HEK293 (cell line): ENCODE measurements at regions not wholly inside any gene's neighbourhood (a gene's known extent, or its start where the extent isn't known, plus 50 kb on each side); places are given as distances from the start of the nearest gene placed in this dataset.

ENCODE experiments used
- KLF1 ChIP-seq: fragments of 450-650 bp; formaldehyde crosslinking; IDR thresholded peaks from 2 replicates; pipeline ENCODE4 v1.5.1; 2016; ENCODE audit warnings: missing biosample characterization, missing genetic modification characterization
- KLF16 ChIP-seq: fragments of 450-650 bp; formaldehyde crosslinking; IDR thresholded peaks from 2 replicates; pipeline ENCODE4 v1.5.1; 2017; ENCODE audit warnings: missing biosample characterization, missing genetic modification characterization
- ZFP3 ChIP-seq: fragments of 450-650 bp; formaldehyde crosslinking; IDR thresholded peaks from 2 replicates; pipeline ENCODE4 v1.5.1; 2016; ENCODE audit warnings: low read depth, missing biosample characterization, missing genetic modification characterization
- ZNF16 ChIP-seq: fragments of 450-650 bp; formaldehyde crosslinking; IDR thresholded peaks from 2 replicates; pipeline ENCODE4 v1.5.1; 2016; ENCODE audit warnings: low read depth, missing biosample characterization, missing genetic modification characterization
- ZNF311 ChIP-seq: fragments of 450-650 bp; formaldehyde crosslinking; IDR thresholded peaks from 2 replicates; pipeline ENCODE4 v1.5.1; 2017; ENCODE audit warnings: missing biosample characterization, missing genetic modification characterization, borderline replicate concordance
- ZNF623 ChIP-seq: fragments of 450-650 bp; formaldehyde crosslinking; IDR thresholded peaks from 2 replicates; pipeline ENCODE4 v1.5.1; 2016; ENCODE audit warnings: missing biosample characterization, missing genetic modification characterization
- ZNF76 ChIP-seq: fragments of 450-650 bp; formaldehyde crosslinking; IDR thresholded peaks from 2 replicates; pipeline ENCODE4; 2016; ENCODE audit warnings: low read depth, missing biosample characterization, missing genetic modification characterization, borderline replicate concordance
- ZNF791 ChIP-seq: fragments of 450-650 bp; formaldehyde crosslinking; IDR thresholded peaks from 2 replicates; pipeline ENCODE4 v1.5.1; 2016; ENCODE audit warnings: missing biosample characterization, missing genetic modification characterization
- TF ChIP-seq, protein P1 (sequence below): fragments of 450-650 bp; formaldehyde crosslinking; IDR thresholded peaks from 2 replicates; pipeline ENCODE4 v1.5.1; 2016; ENCODE audit warnings: missing biosample characterization, missing genetic modification characterization
- TF ChIP-seq, protein P2 (sequence below): fragments of 450-650 bp; formaldehyde crosslinking; IDR thresholded peaks from 2 replicates; pipeline ENCODE4 v1.5.1; 2017; ENCODE audit warnings: missing biosample characterization, missing genetic modification characterization
- TF ChIP-seq, protein P3 (sequence below): fragments of 450-650 bp; formaldehyde crosslinking; IDR thresholded peaks from 2 replicates; pipeline ENCODE4 v1.5.1; 2016; ENCODE audit warnings: missing biosample characterization, missing genetic modification characterization, borderline replicate concordance
- TF ChIP-seq, protein P4 (sequence below): fragments of 450-650 bp; formaldehyde crosslinking; IDR thresholded peaks from 2 replicates; pipeline ENCODE4 v1.5.1; 2017; ENCODE audit warnings: missing biosample characterization, mild to moderate bottlenecking, missing genetic modification characterization, moderate library complexity

DNA sequence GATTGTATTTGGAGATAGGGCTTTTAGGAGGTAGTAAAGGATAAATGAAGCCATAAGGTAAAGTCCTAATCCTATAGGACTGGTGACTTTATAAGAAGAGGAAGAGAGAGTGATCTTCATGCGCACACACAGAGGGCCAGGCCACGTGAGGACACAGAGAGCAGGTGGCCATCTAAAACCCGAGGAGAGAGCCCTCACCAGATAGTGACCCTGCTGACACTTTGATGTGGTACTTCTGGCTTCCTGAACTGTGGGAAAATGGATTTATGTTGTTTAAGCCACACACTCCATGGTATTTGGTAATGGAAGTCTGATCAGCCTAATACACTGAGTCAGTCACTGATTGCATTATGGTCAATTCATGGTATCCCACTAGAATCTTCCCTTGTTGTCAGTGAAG, 164.9 kb upstream of the TAPT1 start:
- TF ChIP-seq ZNF791 (tag by site-specific recombination), result no peak
- TF ChIP-seq, protein P1, sequence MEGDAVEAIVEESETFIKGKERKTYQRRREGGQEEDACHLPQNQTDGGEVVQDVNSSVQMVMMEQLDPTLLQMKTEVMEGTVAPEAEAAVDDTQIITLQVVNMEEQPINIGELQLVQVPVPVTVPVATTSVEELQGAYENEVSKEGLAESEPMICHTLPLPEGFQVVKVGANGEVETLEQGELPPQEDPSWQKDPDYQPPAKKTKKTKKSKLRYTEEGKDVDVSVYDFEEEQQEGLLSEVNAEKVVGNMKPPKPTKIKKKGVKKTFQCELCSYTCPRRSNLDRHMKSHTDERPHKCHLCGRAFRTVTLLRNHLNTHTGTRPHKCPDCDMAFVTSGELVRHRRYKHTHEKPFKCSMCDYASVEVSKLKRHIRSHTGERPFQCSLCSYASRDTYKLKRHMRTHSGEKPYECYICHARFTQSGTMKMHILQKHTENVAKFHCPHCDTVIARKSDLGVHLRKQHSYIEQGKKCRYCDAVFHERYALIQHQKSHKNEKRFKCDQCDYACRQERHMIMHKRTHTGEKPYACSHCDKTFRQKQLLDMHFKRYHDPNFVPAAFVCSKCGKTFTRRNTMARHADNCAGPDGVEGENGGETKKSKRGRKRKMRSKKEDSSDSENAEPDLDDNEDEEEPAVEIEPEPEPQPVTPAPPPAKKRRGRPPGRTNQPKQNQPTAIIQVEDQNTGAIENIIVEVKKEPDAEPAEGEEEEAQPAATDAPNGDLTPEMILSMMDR (tag by site-specific recombination), result no peak
- TF ChIP-seq ZNF16 (tag by site-specific recombination), result no peak
- TF ChIP-seq, protein P2, sequence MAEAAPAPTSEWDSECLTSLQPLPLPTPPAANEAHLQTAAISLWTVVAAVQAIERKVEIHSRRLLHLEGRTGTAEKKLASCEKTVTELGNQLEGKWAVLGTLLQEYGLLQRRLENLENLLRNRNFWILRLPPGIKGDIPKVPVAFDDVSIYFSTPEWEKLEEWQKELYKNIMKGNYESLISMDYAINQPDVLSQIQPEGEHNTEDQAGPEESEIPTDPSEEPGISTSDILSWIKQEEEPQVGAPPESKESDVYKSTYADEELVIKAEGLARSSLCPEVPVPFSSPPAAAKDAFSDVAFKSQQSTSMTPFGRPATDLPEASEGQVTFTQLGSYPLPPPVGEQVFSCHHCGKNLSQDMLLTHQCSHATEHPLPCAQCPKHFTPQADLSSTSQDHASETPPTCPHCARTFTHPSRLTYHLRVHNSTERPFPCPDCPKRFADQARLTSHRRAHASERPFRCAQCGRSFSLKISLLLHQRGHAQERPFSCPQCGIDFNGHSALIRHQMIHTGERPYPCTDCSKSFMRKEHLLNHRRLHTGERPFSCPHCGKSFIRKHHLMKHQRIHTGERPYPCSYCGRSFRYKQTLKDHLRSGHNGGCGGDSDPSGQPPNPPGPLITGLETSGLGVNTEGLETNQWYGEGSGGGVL (tag by site-specific recombination), result no peak
- TF ChIP-seq ZNF623 (tag by site-specific recombination), result no peak
- no peak for TF ChIP-seq ZNF76 (tag by site-specific recombination)
- no peak for TF ChIP-seq KLF16 (tag by site-specific recombination)
- TF ChIP-seq KLF1 (tag by site-specific recombination), result no peak
- TF ChIP-seq, protein P3, sequence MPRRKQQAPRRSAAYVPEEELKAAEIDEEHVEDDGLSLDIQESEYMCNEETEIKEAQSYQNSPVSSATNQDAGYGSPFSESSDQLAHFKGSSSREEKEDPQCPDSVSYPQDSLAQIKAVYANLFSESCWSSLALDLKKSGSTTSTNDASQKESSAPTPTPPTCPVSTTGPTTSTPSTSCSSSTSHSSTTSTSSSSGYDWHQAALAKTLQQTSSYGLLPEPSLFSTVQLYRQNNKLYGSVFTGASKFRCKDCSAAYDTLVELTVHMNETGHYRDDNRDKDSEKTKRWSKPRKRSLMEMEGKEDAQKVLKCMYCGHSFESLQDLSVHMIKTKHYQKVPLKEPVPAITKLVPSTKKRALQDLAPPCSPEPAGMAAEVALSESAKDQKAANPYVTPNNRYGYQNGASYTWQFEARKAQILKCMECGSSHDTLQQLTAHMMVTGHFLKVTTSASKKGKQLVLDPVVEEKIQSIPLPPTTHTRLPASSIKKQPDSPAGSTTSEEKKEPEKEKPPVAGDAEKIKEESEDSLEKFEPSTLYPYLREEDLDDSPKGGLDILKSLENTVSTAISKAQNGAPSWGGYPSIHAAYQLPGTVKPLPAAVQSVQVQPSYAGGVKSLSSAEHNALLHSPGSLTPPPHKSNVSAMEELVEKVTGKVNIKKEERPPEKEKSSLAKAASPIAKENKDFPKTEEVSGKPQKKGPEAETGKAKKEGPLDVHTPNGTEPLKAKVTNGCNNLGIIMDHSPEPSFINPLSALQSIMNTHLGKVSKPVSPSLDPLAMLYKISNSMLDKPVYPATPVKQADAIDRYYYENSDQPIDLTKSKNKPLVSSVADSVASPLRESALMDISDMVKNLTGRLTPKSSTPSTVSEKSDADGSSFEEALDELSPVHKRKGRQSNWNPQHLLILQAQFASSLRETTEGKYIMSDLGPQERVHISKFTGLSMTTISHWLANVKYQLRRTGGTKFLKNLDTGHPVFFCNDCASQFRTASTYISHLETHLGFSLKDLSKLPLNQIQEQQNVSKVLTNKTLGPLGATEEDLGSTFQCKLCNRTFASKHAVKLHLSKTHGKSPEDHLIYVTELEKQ, result no peak
- TF ChIP-seq, protein P4, sequence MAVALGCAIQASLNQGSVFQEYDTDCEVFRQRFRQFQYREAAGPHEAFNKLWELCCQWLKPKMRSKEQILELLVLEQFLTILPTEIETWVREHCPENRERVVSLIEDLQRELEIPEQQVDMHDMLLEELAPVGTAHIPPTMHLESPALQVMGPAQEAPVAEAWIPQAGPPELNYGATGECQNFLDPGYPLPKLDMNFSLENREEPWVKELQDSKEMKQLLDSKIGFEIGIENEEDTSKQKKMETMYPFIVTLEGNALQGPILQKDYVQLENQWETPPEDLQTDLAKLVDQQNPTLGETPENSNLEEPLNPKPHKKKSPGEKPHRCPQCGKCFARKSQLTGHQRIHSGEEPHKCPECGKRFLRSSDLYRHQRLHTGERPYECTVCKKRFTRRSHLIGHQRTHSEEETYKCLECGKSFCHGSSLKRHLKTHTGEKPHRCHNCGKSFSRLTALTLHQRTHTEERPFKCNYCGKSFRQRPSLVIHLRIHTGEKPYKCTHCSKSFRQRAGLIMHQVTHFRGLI (tag by site-specific recombination), result no peak
- TF ChIP-seq ZNF311 (tag by site-specific recombination), result no peak
- TF ChIP-seq ZFP3 (tag by site-specific recombination), result no peak
